IPS-20b (cell line): ENCODE measurements at regions not wholly inside any gene's neighbourhood (a gene's known extent, or its start where the extent isn't known, plus 50 kb on each side); places are given as distances from the start of the nearest gene placed in this dataset.
"Not testable (repeated sequence)": the region's sequence is repeated elsewhere in the genome, so short reads cannot be mapped to it uniquely, and the experiment has no call there.

Experiments used
- H3K27ac ChIP-seq: one replicate; pipeline ENCODE4 v1.5.1; 2013; ENCODE audit warnings: low read length
- H3K27me3 ChIP-seq: 2 replicates; pipeline ENCODE4 v1.6.1; 2013; ENCODE audit warnings: mild to moderate bottlenecking, low read length, inconsistent platforms; ENCODE audit not compliant: insufficient read depth
- H3K36me3 ChIP-seq: 2 replicates; pipeline ENCODE4 v1.6.1; 2013; ENCODE audit warnings: low read depth, mild to moderate bottlenecking, inconsistent platforms, low read length, moderate library complexity; ENCODE audit not compliant: insufficient read depth
- H3K4me1 ChIP-seq: 2 replicates; pipeline ENCODE4 v1.6.1; 2013; ENCODE audit warnings: mild to moderate bottlenecking, control low read depth, inconsistent platforms, low read length, moderate library complexity; ENCODE audit not compliant: insufficient read depth
- H3K4me3 ChIP-seq: 2 replicates; pipeline ENCODE4 v1.5.1; 2013; ENCODE audit warnings: mild to moderate bottlenecking, low read length, inconsistent platforms
- H3K9ac ChIP-seq: 2 replicates; pipeline ENCODE4 v1.6.1; 2013; ENCODE audit warnings: low read depth, mild to moderate bottlenecking, inconsistent platforms, low read length, moderate library complexity
- H3K9me3 ChIP-seq: 2 replicates; pipeline ENCODE4 v1.6.1; 2013; ENCODE audit warnings: mild to moderate bottlenecking, low read depth, low read length, inconsistent platforms; ENCODE audit not compliant: insufficient read depth

DNA sequence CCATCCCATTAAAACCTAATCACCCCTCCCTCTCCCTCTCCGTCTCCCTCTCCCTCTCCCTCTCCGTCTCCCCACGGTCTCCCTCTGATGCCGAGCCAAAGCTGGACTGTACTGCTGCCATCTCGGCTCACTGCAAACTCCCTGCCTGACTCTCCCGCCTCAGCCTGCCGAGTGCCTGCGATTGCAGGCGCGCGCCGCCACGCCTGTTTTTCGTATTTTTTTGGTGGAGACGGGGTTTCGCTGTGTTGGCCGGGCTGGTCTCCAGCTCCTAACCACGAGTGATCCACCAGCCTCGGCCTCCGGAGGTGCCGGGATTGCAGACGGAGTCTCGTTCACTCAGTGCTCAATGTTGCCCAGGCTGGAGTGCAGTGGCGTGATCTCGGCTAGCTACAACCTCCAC, 134.6 kb upstream of the NANOS1 start:
- H3K36me3 ChIP-seq, H3K9me3 ChIP-seq, H3K27me3 ChIP-seq, H3K27ac ChIP-seq, H3K9ac ChIP-seq, H3K4me1 ChIP-seq, H3K4me3 ChIP-seq: not testable (repeated sequence)

DNA sequence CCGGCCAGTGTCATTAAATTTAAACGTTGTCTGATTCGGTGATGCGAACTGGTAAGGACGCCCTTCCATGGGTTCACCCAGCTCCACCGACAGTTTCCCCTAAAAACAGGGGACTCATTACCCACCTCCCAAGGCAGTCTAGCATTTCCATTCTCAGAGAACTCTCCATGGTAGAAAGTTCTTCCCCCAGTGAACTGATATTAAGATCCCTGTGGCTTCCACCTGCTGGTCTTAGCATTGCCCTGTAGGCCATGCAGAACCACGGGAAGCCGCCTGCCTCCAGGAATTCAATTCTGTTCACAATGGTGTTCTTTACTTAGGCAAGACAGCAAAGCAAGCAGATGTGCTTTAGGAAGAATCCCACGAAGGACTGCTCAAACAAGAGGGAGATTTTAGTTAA, 128.9 kb upstream of the NANOS1 start:
- Histone ChIP-seq H3K4me3 (no peak overlapping the region), H3K36me3 (no peaks in the 10 kb centered on the region), H3K9ac (no peak overlapping the region), H3K27me3 (no peaks in the 10 kb centered on the region), H3K27ac (no peak overlapping the region), H3K9me3 (no peaks in the 10 kb centered on the region), H3K4me1 (no peaks in the 10 kb centered on the region)

DNA sequence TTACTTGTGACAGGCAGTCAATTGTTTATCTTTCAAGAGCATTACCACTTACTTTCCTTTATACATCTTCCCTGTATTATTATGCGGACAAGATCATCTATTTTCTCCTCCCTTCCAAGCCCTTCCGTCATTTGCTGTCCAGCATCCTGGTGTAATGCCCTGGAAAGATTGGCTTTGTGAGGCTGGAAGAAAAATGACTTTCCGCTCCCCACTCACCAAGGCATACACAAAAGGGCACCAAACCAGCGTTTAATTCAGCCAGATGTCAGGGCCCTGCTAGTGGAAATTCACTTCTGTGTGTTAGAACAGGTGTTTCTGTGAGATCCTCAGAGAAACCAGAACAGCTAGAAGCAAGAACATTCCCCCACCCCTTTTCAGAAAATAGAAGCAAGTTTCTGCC, 128.1 kb upstream of the NANOS1 start:
- H3K9ac ChIP-seq: no peak overlapping the region
- no peaks in the 10 kb centered on the region for H3K36me3 ChIP-seq
- no peak overlapping the region for H3K27ac ChIP-seq
- no peaks in the 10 kb centered on the region for H3K9me3 ChIP-seq
- H3K27me3 ChIP-seq: no peaks in the 10 kb centered on the region
- H3K4me1 ChIP-seq: no peaks in the 10 kb centered on the region
- H3K4me3 ChIP-seq: no peak overlapping the region

DNA sequence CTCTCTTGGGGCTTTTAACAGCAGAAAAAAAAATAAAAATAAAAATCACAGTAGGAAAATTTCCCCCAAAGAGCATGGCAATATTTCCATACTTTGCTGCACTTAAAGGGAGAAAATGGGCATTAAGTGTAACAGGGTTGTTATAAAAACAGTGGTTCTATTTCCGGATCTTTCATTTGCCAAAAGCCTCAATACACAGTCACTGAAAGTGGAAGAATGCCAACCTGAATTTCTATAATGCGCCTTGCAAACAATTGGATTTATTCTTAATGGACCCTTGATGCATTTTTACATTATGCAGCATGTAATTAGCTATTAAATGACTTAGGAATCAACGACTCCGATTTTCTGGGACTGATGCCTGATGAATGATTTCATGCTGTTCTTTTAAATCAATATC, 127.6 kb upstream of the NANOS1 start:
- Histone ChIP-seq H3K36me3 (no peaks in the 10 kb centered on the region), H3K9ac (no peak overlapping the region), H3K4me1 (no peaks in the 10 kb centered on the region), H3K4me3 (no peak overlapping the region), H3K27ac (no peak overlapping the region), H3K27me3 (no peaks in the 10 kb centered on the region), H3K9me3 (no peaks in the 10 kb centered on the region)

DNA sequence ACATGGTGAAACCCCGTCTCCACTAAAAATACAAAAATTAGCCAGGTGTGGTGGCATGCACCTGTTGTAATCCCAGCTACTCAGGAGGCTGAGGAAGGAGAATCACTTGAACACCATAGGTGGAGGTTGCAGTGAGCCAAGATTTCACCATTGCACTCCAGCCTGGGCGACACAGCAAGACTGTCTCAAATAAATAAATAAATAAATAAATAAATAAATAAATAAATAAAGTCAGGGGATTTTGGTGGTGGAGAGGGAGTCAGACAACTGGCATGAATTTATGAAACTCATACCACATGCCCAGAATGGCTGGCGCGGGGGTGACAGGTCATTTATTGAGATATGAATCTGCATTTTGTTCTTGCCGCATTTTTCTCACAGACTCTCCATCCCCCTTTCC, 126.9 kb upstream of the NANOS1 start:
- not testable (repeated sequence) for H3K27me3 ChIP-seq, H3K27ac ChIP-seq, H3K4me3 ChIP-seq, H3K9ac ChIP-seq, H3K36me3 ChIP-seq, H3K4me1 ChIP-seq, H3K9me3 ChIP-seq

DNA sequence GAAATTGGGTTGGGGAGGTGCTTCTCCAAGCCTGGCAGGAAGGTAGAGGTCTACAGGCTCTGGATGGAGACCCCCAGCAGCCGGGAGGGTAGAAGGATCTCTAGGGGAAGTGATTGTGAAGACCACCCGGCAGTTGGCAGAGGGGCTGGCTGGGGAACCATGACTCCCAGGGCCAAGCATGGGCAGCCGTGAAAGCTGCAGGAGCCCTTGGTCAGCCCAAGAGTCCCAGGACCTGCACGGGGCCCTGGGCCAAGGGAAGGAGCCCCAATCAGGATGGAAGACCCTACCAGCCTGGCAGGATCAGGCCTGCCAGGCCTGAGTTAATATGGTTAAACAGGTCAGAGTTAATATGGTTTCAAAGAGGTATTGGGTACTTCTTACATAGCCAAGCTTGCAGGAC, 126.3 kb upstream of the NANOS1 start:
- Histone ChIP-seq H3K27ac (no peak overlapping the region), H3K4me3 (no peak overlapping the region), H3K27me3 (no peaks in the 10 kb centered on the region), H3K4me1 (no peaks in the 10 kb centered on the region), H3K9me3 (no peaks in the 10 kb centered on the region), H3K36me3 (no peaks in the 10 kb centered on the region), H3K9ac (no peak overlapping the region)

DNA sequence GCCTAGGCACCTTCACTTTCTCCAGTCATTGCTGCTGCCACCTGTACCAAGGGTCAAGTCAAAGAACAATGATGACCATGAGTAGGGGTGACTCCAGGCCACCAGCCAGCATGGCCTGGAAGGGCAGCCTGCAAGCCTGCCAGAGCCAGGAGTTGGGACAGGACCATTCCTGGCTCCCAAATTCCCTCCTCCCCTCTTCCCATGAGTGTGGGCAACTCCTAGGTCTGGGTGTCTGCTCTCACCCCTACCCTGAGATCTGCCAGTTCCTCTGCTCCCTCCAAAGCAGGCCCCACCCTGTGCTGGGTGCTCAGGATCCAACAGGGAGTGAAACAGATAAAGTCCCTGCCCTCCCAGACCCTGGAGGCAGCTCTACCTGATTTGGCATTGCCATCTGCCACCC, 125.8 kb upstream of the NANOS1 start:
- Histone ChIP-seq H3K27ac (no peak overlapping the region), H3K9ac (no peak overlapping the region), H3K4me3 (no peak overlapping the region), H3K9me3 (no peaks in the 10 kb centered on the region), H3K4me1 (no peaks in the 10 kb centered on the region), H3K36me3 (no peaks in the 10 kb centered on the region), H3K27me3 (no peaks in the 10 kb centered on the region)

DNA sequence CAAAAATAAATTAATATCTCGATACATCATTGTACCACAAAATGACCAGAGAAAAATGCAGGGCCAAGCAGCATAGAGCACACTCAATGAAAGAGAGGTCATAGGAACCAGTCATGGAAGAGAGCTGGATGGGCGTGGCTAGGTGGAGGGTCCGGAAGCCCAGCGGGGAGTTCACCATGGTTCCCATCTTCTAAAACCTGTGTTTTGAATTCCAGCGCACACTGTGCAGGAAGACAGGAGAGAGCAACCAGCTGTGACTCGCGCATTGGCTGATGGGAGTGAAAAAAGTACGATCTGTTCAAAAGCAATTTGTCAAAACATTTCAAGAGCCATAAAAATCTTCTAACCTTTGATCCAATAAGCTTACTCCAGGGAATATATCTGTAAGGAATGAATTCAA, 125.2 kb upstream of the NANOS1 start:
- no peak overlapping the region for H3K9ac ChIP-seq
- no peaks in the 10 kb centered on the region for H3K4me1 ChIP-seq
- no peaks in the 10 kb centered on the region for H3K36me3 ChIP-seq
- H3K4me3 ChIP-seq: no peak overlapping the region
- H3K27me3 ChIP-seq: no peaks in the 10 kb centered on the region
- H3K27ac ChIP-seq: no peak overlapping the region
- H3K9me3 ChIP-seq: no peaks in the 10 kb centered on the region

DNA sequence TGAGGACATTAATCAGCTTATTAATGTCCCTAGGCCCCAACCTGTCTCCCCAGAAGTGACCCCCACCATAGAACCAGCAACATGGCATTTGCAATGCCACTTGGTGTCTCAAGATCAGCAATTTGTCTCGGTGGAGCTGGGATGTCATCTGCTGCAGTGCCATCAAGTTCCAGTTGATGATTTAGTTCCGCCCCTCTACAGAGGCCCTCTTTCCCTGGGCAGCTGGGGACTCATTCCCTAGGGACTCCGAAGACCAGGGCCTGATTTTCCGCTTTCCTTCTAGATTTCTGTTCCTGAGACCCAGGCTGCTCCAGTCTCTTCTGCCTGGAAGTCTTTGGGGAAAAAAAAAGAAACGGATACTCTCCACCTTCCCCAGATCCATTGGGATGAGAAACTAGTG, 122.5 kb upstream of the NANOS1 start:
- Histone ChIP-seq H3K9me3 (no peaks in the 10 kb centered on the region), H3K36me3 (no peaks in the 10 kb centered on the region), H3K9ac (no peak overlapping the region), H3K4me1 (no peaks in the 10 kb centered on the region), H3K4me3 (no peak overlapping the region), H3K27ac (no peak overlapping the region), H3K27me3 (no peaks in the 10 kb centered on the region)

DNA sequence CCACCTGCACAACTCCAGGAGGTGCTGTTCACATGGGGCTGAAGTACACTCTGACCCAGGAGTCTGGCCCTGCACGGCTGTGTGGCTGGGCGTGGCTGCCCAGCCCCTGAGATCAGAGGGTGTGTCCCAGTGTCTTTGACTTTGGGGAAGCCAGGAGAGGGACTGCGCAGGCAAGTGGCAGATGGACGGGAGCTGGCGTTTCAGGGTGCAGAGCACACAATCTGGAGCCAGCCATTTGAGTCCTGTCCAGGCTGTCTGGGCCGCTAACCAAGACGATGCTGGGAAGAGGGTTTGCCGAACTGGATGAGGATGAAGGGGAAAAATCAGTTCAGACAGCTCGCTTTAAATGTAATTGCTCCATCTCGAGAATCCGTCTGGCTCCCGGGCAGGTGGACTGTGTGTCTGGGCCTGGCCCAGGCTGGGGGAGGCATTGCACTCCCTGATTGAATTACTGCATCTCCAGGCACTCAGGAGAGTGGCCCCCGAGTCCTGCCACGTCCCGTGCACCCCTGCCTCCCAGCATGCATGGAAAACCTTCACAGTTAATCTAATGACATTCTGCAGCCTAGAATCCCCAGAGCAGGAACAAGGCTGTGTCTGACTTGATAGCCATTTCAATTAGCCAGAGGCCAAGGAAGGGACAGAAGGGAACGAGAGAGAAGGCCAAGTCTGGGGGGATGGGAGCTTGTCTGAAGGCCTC, 120.8 kb upstream of the NANOS1 start:
- no peak overlapping the region for H3K9ac ChIP-seq
- no peaks in the 10 kb centered on the region for H3K36me3 ChIP-seq
- no peaks in the 10 kb centered on the region for H3K4me1 ChIP-seq
- H3K27me3 ChIP-seq: no peaks in the 10 kb centered on the region
- H3K27ac ChIP-seq: no peak overlapping the region
- no peaks in the 10 kb centered on the region for H3K9me3 ChIP-seq
- H3K4me3 ChIP-seq: no peak overlapping the region

DNA sequence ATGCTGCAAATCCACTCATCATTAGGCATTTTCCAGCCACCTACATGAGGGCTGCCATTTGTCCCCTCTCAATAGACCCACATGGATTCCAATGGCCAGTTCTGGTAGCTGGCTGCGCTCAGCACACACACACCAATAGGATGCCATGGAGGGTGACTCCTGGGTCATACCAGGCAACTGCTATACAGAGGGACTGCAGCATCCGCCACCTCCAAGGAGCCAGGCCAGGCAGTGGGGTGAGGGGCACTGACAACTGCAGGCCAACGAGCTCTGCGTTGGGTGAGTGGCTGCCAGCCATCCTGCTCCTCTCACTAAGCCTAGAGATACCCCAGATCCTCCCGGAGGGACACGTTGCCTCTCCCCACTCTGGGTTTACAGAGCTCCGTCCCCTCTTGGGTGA, 118.8 kb upstream of the NANOS1 start:
- Histone ChIP-seq H3K27ac (no peak overlapping the region), H3K4me1 (no peaks in the 10 kb centered on the region), H3K36me3 (no peaks in the 10 kb centered on the region), H3K9ac (no peak overlapping the region), H3K9me3 (no peaks in the 10 kb centered on the region), H3K4me3 (no peak overlapping the region), H3K27me3 (no peaks in the 10 kb centered on the region)

DNA sequence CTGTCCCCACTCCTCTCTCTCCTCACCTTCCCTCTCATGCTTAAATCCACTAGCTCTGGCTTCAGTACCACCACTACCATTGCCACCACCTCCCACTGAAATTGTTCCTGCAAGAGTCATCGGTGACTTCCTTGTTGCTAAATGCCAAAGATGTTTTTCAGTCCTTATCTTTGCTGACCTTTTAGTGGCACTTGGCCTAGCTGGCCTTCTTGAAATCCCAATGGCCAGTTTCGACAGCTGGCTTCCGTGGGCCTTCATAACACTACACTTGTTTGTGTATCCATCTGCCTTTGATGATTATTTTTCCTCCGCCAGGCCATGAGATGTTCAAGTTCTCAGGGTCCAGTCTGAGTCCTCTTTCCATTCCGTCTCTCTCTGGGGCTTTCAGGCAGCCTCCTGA, 118.2 kb upstream of the NANOS1 start:
- Histone ChIP-seq H3K4me3 (no peak overlapping the region), H3K9ac (no peak overlapping the region), H3K36me3 (no peaks in the 10 kb centered on the region), H3K9me3 (no peaks in the 10 kb centered on the region), H3K4me1 (no peaks in the 10 kb centered on the region), H3K27me3 (no peaks in the 10 kb centered on the region), H3K27ac (no peak overlapping the region)
